HG03442 (cell line): ENCODE measurements at regions not wholly inside any gene's neighbourhood (a gene's known extent, or its start where the extent isn't known, plus 50 kb on each side); places are given as distances from the start of the nearest gene placed in this dataset.
A peak's percentile ranks its signal among the peaks of the same experiment; 100 is the strongest.
"Not testable (repeated sequence)": the region's sequence is repeated elsewhere in the genome, so short reads cannot be mapped to it uniquely, and the experiment has no call there.

Experiments used
- ATAC-seq: cut with Tn5 transposase; IDR thresholded peaks from one replicate; pipeline ENCODE4 v1.9.1; 2021; ENCODE audit warnings: mild to moderate bottlenecking, moderate library complexity; ENCODE audit not compliant: unreplicated experiment

GRCh38 chr22:15772337-15772736, 82.5 kb downstream of the POTEH start:
- ATAC-seq, result not testable (repeated sequence)

GRCh38 chr22:15775118-15775517, 85.3 kb downstream of the POTEH start:
- ATAC-seq, result not testable (repeated sequence)

GRCh38 chr22:15775670-15776669, 86.1 kb downstream of the POTEH start:
- not testable (repeated sequence) for ATAC-seq

GRCh38 chr22:15776727-15777126, 86.9 kb downstream of the POTEH start:
- ATAC-seq, result not testable (repeated sequence)

- not testable (repeated sequence) for ATAC-seq
Observed at GRCh38 chr22:15777150-15777549, 87.3 kb downstream of the POTEH start.

- not testable (repeated sequence) for ATAC-seq
Observed at GRCh38 chr22:15777557-15777956, 87.7 kb downstream of the POTEH start.

GRCh38 chr22:15778366-15778765, 88.5 kb downstream of the POTEH start:
- not testable (repeated sequence) for ATAC-seq

GRCh38 chr22:15781652-15782051, 91.8 kb downstream of the POTEH start:
- not testable (repeated sequence) for ATAC-seq

GRCh38 chr22:15782933-15783332, 93.1 kb downstream of the POTEH start:
- not testable (repeated sequence) for ATAC-seq

- ATAC-seq, result peak; percentile 73
Observed at GRCh38 chr22:15784383-15785085, 94.7 kb downstream of the POTEH start.

- not testable (repeated sequence) for ATAC-seq
Observed at GRCh38 chr22:15786942-15787733, 97.3 kb downstream of the POTEH start.

- not testable (repeated sequence) for ATAC-seq
Observed at GRCh38 chr22:15791557-15791956, 101.7 kb downstream of the POTEH start.

- not testable (repeated sequence) for ATAC-seq
Observed at GRCh38 chr22:15799935-15800334, 110.1 kb downstream of the POTEH start.

- peak; percentile 78 for ATAC-seq
Observed at GRCh38 chr22:15811141-15811540, 121.3 kb downstream of the POTEH start.

GRCh38 chr22:15815783-15816182, 126.0 kb downstream of the POTEH start:
- not testable (repeated sequence) for ATAC-seq

- not testable (repeated sequence) for ATAC-seq
Observed at GRCh38 chr22:15816470-15816869, 126.6 kb downstream of the POTEH start.

GRCh38 chr22:15817264-15817663, 127.4 kb downstream of the POTEH start:
- not testable (repeated sequence) for ATAC-seq

GRCh38 chr22:15819886-15820285, 130.1 kb downstream of the POTEH start:
- not testable (repeated sequence) for ATAC-seq

- not testable (repeated sequence) for ATAC-seq
Observed at GRCh38 chr22:15821088-15821487, 131.3 kb downstream of the POTEH start.

- not testable (repeated sequence) for ATAC-seq
Observed at GRCh38 chr22:15822001-15822400, 132.2 kb downstream of the POTEH start.

GRCh38 chr22:15823178-15823577, 133.4 kb downstream of the POTEH start:
- ATAC-seq, result not testable (repeated sequence)
